ENCODE measurements at regions not wholly inside any gene's neighbourhood (a gene's known extent, or its start where the extent isn't known, plus 50 kb on each side); places are given as distances from the start of the nearest gene placed in this dataset.

- no peaks in the 10 kb centered on the region for H3K9me3 ChIP-seq (ENCODE audit: control insufficient read depth in 1 of 2, insufficient read depth in 1 of 2, low read depth in 1 of 2, low read length in 2 of 2)
- DNase-seq (ENCODE audit: low read depth, low spot score), result no peak
- TF ChIP-seq, protein P1, sequence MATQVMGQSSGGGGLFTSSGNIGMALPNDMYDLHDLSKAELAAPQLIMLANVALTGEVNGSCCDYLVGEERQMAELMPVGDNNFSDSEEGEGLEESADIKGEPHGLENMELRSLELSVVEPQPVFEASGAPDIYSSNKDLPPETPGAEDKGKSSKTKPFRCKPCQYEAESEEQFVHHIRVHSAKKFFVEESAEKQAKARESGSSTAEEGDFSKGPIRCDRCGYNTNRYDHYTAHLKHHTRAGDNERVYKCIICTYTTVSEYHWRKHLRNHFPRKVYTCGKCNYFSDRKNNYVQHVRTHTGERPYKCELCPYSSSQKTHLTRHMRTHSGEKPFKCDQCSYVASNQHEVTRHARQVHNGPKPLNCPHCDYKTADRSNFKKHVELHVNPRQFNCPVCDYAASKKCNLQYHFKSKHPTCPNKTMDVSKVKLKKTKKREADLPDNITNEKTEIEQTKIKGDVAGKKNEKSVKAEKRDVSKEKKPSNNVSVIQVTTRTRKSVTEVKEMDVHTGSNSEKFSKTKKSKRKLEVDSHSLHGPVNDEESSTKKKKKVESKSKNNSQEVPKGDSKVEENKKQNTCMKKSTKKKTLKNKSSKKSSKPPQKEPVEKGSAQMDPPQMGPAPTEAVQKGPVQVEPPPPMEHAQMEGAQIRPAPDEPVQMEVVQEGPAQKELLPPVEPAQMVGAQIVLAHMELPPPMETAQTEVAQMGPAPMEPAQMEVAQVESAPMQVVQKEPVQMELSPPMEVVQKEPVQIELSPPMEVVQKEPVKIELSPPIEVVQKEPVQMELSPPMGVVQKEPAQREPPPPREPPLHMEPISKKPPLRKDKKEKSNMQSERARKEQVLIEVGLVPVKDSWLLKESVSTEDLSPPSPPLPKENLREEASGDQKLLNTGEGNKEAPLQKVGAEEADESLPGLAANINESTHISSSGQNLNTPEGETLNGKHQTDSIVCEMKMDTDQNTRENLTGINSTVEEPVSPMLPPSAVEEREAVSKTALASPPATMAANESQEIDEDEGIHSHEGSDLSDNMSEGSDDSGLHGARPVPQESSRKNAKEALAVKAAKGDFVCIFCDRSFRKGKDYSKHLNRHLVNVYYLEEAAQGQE (IDR thresholded peaks at IDR 0.05; ENCODE audit: low read depth), result no peak
- TF ChIP-seq MAX (IDR thresholded peaks at IDR 0.05) (no peak), RAD21 (IDR thresholded peaks at IDR 0.05; ENCODE audit: low read depth) (no peak), ZFX (IDR thresholded peaks at IDR 0.05) (no peak), POLR2A (IDR thresholded peaks at IDR 0.05; ENCODE audit: borderline replicate concordance, extremely low read depth, insufficient read depth, insufficient read length) (no peak), SIN3A (IDR thresholded peaks at IDR 0.05; ENCODE audit: low read depth) (no peak), EGR1 (IDR thresholded peaks at IDR 0.05; ENCODE audit: low read depth) (no peak), CBX3 (IDR thresholded peaks at IDR 0.05; ENCODE audit: low read depth) (no peak), CTCF (IDR thresholded peaks at IDR 0.05 in 2 of 3, conservative IDR thresholded peaks at IDR 0.05 in 1 of 3; ENCODE audit: borderline replicate concordance in 1 of 3, insufficient read depth in 1 of 3, low read depth in 2 of 3, low read length in 2 of 3) (no peak), YY1 (IDR thresholded peaks at IDR 0.05; ENCODE audit: extremely low read depth, insufficient replicate concordance, low read depth, low read length) (no peak), ZNF274 (IDR thresholded peaks at IDR 0.05; ENCODE audit: low read depth, low read length) (no peak), SRF (IDR thresholded peaks at IDR 0.05; ENCODE audit: low read depth) (no peak), ELF1 (IDR thresholded peaks at IDR 0.05; ENCODE audit: borderline replicate concordance, low read depth) (no peak), FOSL1 (IDR thresholded peaks at IDR 0.05; ENCODE audit: low read depth) (no peak)
- RAD21 ChIA-PET (ENCODE audit: low non-redundant PET in 1 of 2, low total read pairs in 2 of 2, uncharacterized antibody in 2 of 2, unreplicated experiment in 2 of 2), result no interaction called here
- no peaks in the 10 kb centered on the region for H3K36me3 ChIP-seq (ENCODE audit: control insufficient read depth in 1 of 2, insufficient read depth in 2 of 2, low read length in 2 of 2)
- no peaks in the 10 kb centered on the region for H3K9me2 ChIP-seq (ENCODE audit: insufficient read depth)
- H3K27ac ChIP-seq (ENCODE audit: low read depth, low read length), result no peak overlapping the region
- H3K9ac ChIP-seq (ENCODE audit: low read length), result no peak overlapping the region
- H3K4me3 ChIP-seq (replicated peaks in 1 of 2; ENCODE audit: low read depth in 1 of 2, low read length in 2 of 2), result no peak overlapping the region
- no peaks in the 10 kb centered on the region for H3K79me2 ChIP-seq (ENCODE audit: insufficient read depth, low read length)
- H3K4me2 ChIP-seq (ENCODE audit: low read length), result no peak overlapping the region
- H3K27me3 ChIP-seq (ENCODE audit: insufficient read depth, low read length), result no peaks in the 10 kb centered on the region
- H4K20me1 ChIP-seq (ENCODE audit: insufficient read depth), result no peaks in the 10 kb centered on the region
- intact Hi-C loops (cut with micrococcal nuclease), result no loop called here
- CTCF ChIA-PET, result no interaction called here
- peaks cover 6 to 11% of the 10 kb centered on the region in 2 experiments; a peak in 3 of 4 replicates for H3K4me1 ChIP-seq (ENCODE audit: control insufficient read depth in 1 of 2, insufficient read depth in 2 of 2, low read length in 2 of 2)
- BruUV-seq (replicated peaks), result no TSS peak
- ATAC-seq, result no peak
- H2AFZ ChIP-seq (ENCODE audit: low read depth, low read length, poor library complexity, severe bottlenecking), result no peak overlapping the region
- POLR2A ChIA-PET, result no interaction called here
Measured at GRCh38 chr2:12010779-12011178, 264.3 kb downstream of the LPIN1 start.
